HCT116 (cell line): ENCODE measurements at regions not wholly inside any gene's neighbourhood (a gene's known extent, or its start where the extent isn't known, plus 50 kb on each side); places are given as distances from the start of the nearest gene placed in this dataset.

Experiments used
- ATAC-seq: fragments of 200-7000 bp; cut with Tn5 transposase; 2 replicates; pipeline ENCODE4 v1.9.1; 2020; ENCODE audit warnings: mild to moderate bottlenecking, moderate library complexity
- BruUV-seq: library from RNA; stranded (reverse); fragments of 400-500 nt; replicated peaks from 2 replicates; lab custom pipeline; 2021; lab: Mats Ljungman, UMichigan
- CTCF ChIA-PET: fragments of 300-600 bp; sonication (Branson Sonifier 250); formaldehyde crosslinking; loops from one replicate; lab custom pipeline; 2021; ENCODE audit warnings: antibody characterized with exemption; lab: Charles Lee
- POLR2A ChIA-PET: fragments of 300-600, 350-600 bp; sonication (Branson Sonifier 250); formaldehyde crosslinking; loops from one replicate; lab custom pipeline; 2021; ENCODE audit warnings: antibody characterized with exemption; lab: Charles Lee
- RAD21 ChIA-PET, 2 experiments: fragments of 300-600 bp; sonication (Branson Sonifier 250); formaldehyde crosslinking; loops; one replicate each; lab custom pipeline; 2023; ENCODE audit warnings: low total read pairs in 2 of 2; ENCODE audit not compliant: uncharacterized antibody in 2 of 2, unreplicated experiment in 2 of 2, low non-redundant PET in 1 of 2; lab: Charles Lee
- DNase-seq: peaks from one replicate; pipeline ENCODE4 v3.0.0-alpha.2; 2010; ENCODE audit warnings: low read depth, low spot score
- H2AFZ ChIP-seq: fragments of 200-600 bp; shearing (Covaris generic), sonication (generic); 2 replicates; pipeline ENCODE4 v1.6.1; 2017; ENCODE audit warnings: low read depth, mixed run types, mixed read lengths, antibody characterized with exemption, low read length; ENCODE audit not compliant: poor library complexity, severe bottlenecking
- H3K27ac ChIP-seq: 2 replicates; pipeline ENCODE4 v1.5.1; 2012; ENCODE audit warnings: low read depth, low read length
- H3K27me3 ChIP-seq: fragments of 200-600 bp; sonication (generic); 2 replicates; pipeline ENCODE4 v1.6.1; 2016; ENCODE audit warnings: mixed run types, low read length, mixed read lengths; ENCODE audit not compliant: insufficient read depth
- H3K36me3 ChIP-seq, 2 experiments: fragments of 200-500 bp in 1 of 2; fragments of 200-600 bp in 1 of 2; sonication (Bioruptor generic) in 1 of 2; sonication (generic) in 1 of 2; 2 replicates each; pipeline versions ENCODE4 v1.5.1 to v1.6.1; 2014 to 2016; ENCODE audit warnings: low read length in 2 of 2, inconsistent platforms in 1 of 2, mixed read lengths in 1 of 2, mixed run types in 1 of 2; ENCODE audit not compliant: insufficient read depth in 2 of 2, control insufficient read depth in 1 of 2
- H3K4me1 ChIP-seq, 2 experiments: fragments of 200-600 bp in 1 of 2; sonication (generic) in 1 of 2; 2 replicates each; pipeline versions ENCODE4 v1.5.1 to v1.6.1; 2012 to 2017; ENCODE audit warnings: low read length in 2 of 2, inconsistent platforms in 1 of 2, mild to moderate bottlenecking in 1 of 2, mixed read lengths in 1 of 2, mixed run types in 1 of 2, moderate library complexity in 1 of 2; ENCODE audit not compliant: insufficient read depth in 2 of 2, control insufficient read depth in 1 of 2
- H3K4me2 ChIP-seq: fragments of 200-600 bp; sonication (generic); 2 replicates; pipeline ENCODE4 v1.6.1; 2017; ENCODE audit warnings: mixed run types, low read length, mixed read lengths
- H3K4me3 ChIP-seq, 2 experiments: fragments of 200-600 bp in 1 of 2; sonication (generic) in 1 of 2; replicated peaks in 1 of 2; 2 replicates each; pipeline ENCODE4 v1.5.1; 2011 to 2016; ENCODE audit warnings: low read length in 2 of 2, control low read depth in 1 of 2, low read depth in 1 of 2, mild to moderate bottlenecking in 1 of 2, mixed read lengths in 1 of 2, mixed run types in 1 of 2
- H3K79me2 ChIP-seq: fragments of 200-600 bp; sonication (generic); 2 replicates; pipeline ENCODE4 v1.6.1; 2017; ENCODE audit warnings: mild to moderate bottlenecking, mixed run types, low read length, moderate library complexity, mixed read lengths; ENCODE audit not compliant: insufficient read depth
- H3K9ac ChIP-seq: fragments of 200-600 bp; sonication (generic); 2 replicates; pipeline ENCODE4 v1.6.1; 2016; ENCODE audit warnings: low read length, mixed read lengths
- H3K9me2 ChIP-seq: fragments of 200-600 bp; sonication (generic), shearing (Covaris generic); 2 replicates; pipeline ENCODE4 v1.6.1; 2017; ENCODE audit warnings: mixed run types, mild to moderate bottlenecking, moderate library complexity; ENCODE audit not compliant: insufficient read depth
- H3K9me3 ChIP-seq, 2 experiments: fragments of 200-500 bp in 1 of 2; fragments of 200-600 bp in 1 of 2; sonication (Bioruptor generic) in 1 of 2; sonication (generic) in 1 of 2; 2 replicates each; pipeline ENCODE4 v1.6.1; 2014 to 2017; ENCODE audit warnings: low read length in 2 of 2, mixed read lengths in 2 of 2, inconsistent platforms in 1 of 2, low read depth in 1 of 2, mild to moderate bottlenecking in 1 of 2, mixed run types in 1 of 2, moderate library complexity in 1 of 2; ENCODE audit not compliant: control insufficient read depth in 1 of 2, insufficient read depth in 1 of 2
- H4K20me1 ChIP-seq: fragments of 200-600 bp; sonication (generic), shearing (Covaris generic); 2 replicates; pipeline ENCODE4 v1.6.1; 2017; ENCODE audit warnings: mixed run types, mild to moderate bottlenecking, moderate library complexity; ENCODE audit not compliant: insufficient read depth
- ATF3 ChIP-seq: IDR thresholded peaks from 2 replicates; pipeline ENCODE4 v1.6.1; 2012
- CTCF ChIP-seq, 3 experiments: fragments of 200-600 bp in 1 of 3; sonication (generic) in 1 of 3; IDR thresholded peaks in 2 of 3; conservative IDR thresholded peaks in 1 of 3; 2 replicates each; pipeline ENCODE4 v1.5.1; 2012 to 2017; ENCODE audit warnings: low read depth in 2 of 3, low read length in 2 of 3, antibody characterized with exemption in 1 of 3, borderline replicate concordance in 1 of 3, control low read depth in 1 of 3, mild to moderate bottlenecking in 1 of 3, mixed read lengths in 1 of 3, mixed run types in 1 of 3, moderate library complexity in 1 of 3; ENCODE audit not compliant: insufficient read depth in 1 of 3
- EGR1 ChIP-seq: IDR thresholded peaks from 2 replicates; pipeline ENCODE4 v1.6.1; 2012; ENCODE audit warnings: low read depth
- ELF1 ChIP-seq: IDR thresholded peaks from 2 replicates; pipeline ENCODE4 v1.6.1; 2012; ENCODE audit warnings: low read depth, borderline replicate concordance
- EZH2 ChIP-seq: fragments of 200-600 bp; sonication (generic); IDR thresholded peaks from 2 replicates; pipeline ENCODE4 v1.6.1; 2017; ENCODE audit warnings: antibody characterized with exemption, mixed run types
- FOSL1 ChIP-seq: IDR thresholded peaks from 2 replicates; pipeline ENCODE4 v1.6.1; 2012; ENCODE audit warnings: low read depth
- MAX ChIP-seq: IDR thresholded peaks from 2 replicates; pipeline ENCODE4 v1.6.1; 2012
- POLR2AphosphoS5 ChIP-seq: IDR thresholded peaks from 2 replicates; pipeline ENCODE4 v1.6.1; 2011; ENCODE audit warnings: mild to moderate bottlenecking, low read depth, low read length, moderate library complexity
- RAD21 ChIP-seq: IDR thresholded peaks from 2 replicates; pipeline ENCODE4 v1.6.1; 2012; ENCODE audit warnings: low read depth, mild to moderate bottlenecking
- SIN3A ChIP-seq: IDR thresholded peaks from 2 replicates; pipeline ENCODE4 v1.6.1; 2012; ENCODE audit warnings: low read depth
- SP1 ChIP-seq: IDR thresholded peaks from 2 replicates; pipeline ENCODE4 v1.6.1; 2012; ENCODE audit warnings: low read depth
- TCF7L2 ChIP-seq: IDR thresholded peaks from 2 replicates; pipeline ENCODE4 v1.7.0; 2011; ENCODE audit warnings: borderline replicate concordance, inconsistent platforms; ENCODE audit not compliant: insufficient read depth, insufficient read length; ENCODE audit errors: extremely low read depth
- YY1 ChIP-seq: IDR thresholded peaks from 2 replicates; pipeline ENCODE4 v1.6.1; 2011; ENCODE audit warnings: low read length, low read depth, moderate library complexity, mild to moderate bottlenecking; ENCODE audit not compliant: insufficient replicate concordance; ENCODE audit errors: extremely low read depth
- ZNF274 ChIP-seq: fragments of 200-500 bp; sonication (Bioruptor generic); IDR thresholded peaks from 2 replicates; pipeline ENCODE4 v1.6.1; 2014; ENCODE audit warnings: mild to moderate bottlenecking, low read depth, low read length, inconsistent platforms
- intact Hi-C: fragments of 100-400 bp; cut with micrococcal nuclease; formaldehyde crosslinking; loops from 2 replicates; pipeline ENCODE4 v1.10.0; 2022

GRCh38 chr5:117889596-117889995, 1098.8 kb downstream of the DTWD2 start:
- no peaks in the 10 kb centered on the region for H3K79me2 ChIP-seq
- H3K9ac ChIP-seq, result no peak overlapping the region
- H2AFZ ChIP-seq, result no peak overlapping the region
- no peaks in the 10 kb centered on the region for H4K20me1 ChIP-seq
- no peaks in the 10 kb centered on the region for H3K36me3 ChIP-seq
- POLR2A ChIA-PET, result no interaction called here
- H3K27me3 ChIP-seq, result no peaks in the 10 kb centered on the region
- H3K27ac ChIP-seq, result no peak overlapping the region
- no peaks in the 10 kb centered on the region for H3K4me1 ChIP-seq
- H3K9me3 ChIP-seq, result no peaks in the 10 kb centered on the region
- intact Hi-C loops, result no loop called here
- H3K4me3 ChIP-seq, result no peak overlapping the region
- RAD21 ChIA-PET, result no interaction called here
- no peaks in the 10 kb centered on the region for H3K9me2 ChIP-seq
- CTCF ChIA-PET, result no interaction called here
- no TSS peak for BruUV-seq
- DNase-seq (no peak), ATAC-seq (no peak)
- no peak for TF ChIP-seq POLR2AphosphoS5
- TF ChIP-seq EGR1, result no peak
- TF ChIP-seq SIN3A, result no peak
- TF ChIP-seq EZH2, result no peak
- no peak for TF ChIP-seq RAD21
- no peak for TF ChIP-seq YY1
- no peak for TF ChIP-seq TCF7L2
- no peak for TF ChIP-seq MAX
- no peak for TF ChIP-seq SP1
- no peak for TF ChIP-seq ELF1
- TF ChIP-seq FOSL1, result no peak
- no peak for TF ChIP-seq ZNF274
- H3K4me2 ChIP-seq, result no peak overlapping the region

GRCh38 chr5:117888688-117889087, 1099.7 kb downstream of the DTWD2 start:
- intact Hi-C loops, result no loop called here
- DNase-seq (no peak), ATAC-seq (no peak)
- no peak overlapping the region for H3K9ac ChIP-seq
- no peaks in the 10 kb centered on the region for H3K9me3 ChIP-seq
- no peaks in the 10 kb centered on the region for H3K36me3 ChIP-seq
- H3K4me3 ChIP-seq, result peak overlapping the region in 1 of 2 experiments; percentile 16; a peak in 1 of 4 replicates
- ChIA-PET RAD21 (no interaction called here), CTCF (no interaction called here), POLR2A (no interaction called here)
- BruUV-seq, result no TSS peak
- H2AFZ ChIP-seq, result no peak overlapping the region
- H3K27me3 ChIP-seq, result no peaks in the 10 kb centered on the region
- no peaks in the 10 kb centered on the region for H4K20me1 ChIP-seq
- H3K79me2 ChIP-seq, result no peaks in the 10 kb centered on the region
- H3K4me1 ChIP-seq, result no peaks in the 10 kb centered on the region
- TF ChIP-seq FOSL1, result no peak
- no peak for TF ChIP-seq CTCF (IDR thresholded peaks at IDR 0.05 in 2 of 3, conservative IDR thresholded peaks at IDR 0.05 in 1 of 3; ENCODE audit: borderline replicate concordance in 1 of 3, insufficient read depth in 1 of 3, low read depth in 2 of 3, low read length in 2 of 3)
- TF ChIP-seq ATF3, result no peak
- TF ChIP-seq EZH2, result no peak
- no peaks in the 10 kb centered on the region for H3K9me2 ChIP-seq
- H3K4me2 ChIP-seq, result peak overlapping the region; percentile 26
- no peak overlapping the region for H3K27ac ChIP-seq
